HG03108 (cell line): ENCODE measurements at regions not wholly inside any gene's neighbourhood (a gene's known extent, or its start where the extent isn't known, plus 50 kb on each side); places are given as distances from the start of the nearest gene placed in this dataset.
A peak's percentile ranks its signal among the peaks of the same experiment; 100 is the strongest.

Experiments
- ATAC-seq: cut with Tn5 transposase; IDR thresholded peaks from one replicate; pipeline ENCODE4 v1.9.1; 2021; ENCODE audit warnings: moderate library complexity; ENCODE audit not compliant: unreplicated experiment

DNA sequence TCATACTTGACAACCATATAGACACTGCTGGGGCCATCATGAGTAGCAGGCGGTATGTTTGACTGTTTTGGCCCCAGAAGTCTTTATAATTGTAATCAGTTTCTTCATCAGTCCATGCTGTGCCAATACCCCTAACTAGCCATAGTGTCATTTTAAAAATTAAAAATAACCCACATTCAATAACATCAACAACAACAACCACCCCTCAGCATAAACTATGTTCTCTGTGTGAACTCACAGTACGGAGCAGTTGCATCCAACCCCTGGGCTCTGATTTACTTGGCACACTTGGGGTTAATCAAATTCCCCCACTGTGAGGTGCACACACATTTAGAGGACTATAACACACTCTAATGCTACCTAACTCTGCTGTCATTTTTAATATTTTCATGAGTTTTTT, 553.7 kb downstream of the USP25 start:
- ATAC-seq = no peak

DNA sequence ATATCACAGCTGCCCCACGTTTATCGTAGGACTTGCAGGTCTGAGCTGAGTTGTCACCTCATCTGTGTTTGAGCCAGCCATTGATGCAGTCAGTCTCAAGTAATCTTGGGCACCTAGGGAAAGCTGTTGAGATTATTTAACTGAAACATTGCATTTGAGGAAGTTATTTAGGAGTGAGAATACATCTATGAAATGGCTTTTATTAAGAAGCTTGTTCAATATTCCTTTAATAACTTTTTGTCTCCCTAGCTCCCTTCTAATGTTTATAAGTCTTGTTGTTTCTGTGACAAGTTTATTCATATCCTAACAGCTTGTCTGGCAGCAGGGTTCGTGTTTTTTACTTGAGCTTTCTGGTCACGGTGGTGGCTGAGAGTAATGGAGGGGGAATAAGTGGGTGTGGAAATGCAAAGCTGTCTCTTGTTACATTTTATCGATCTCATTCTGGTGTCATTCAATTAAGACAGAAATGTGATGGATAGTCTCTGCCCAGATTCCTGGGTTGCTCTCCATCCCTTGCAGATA, 555.9 kb downstream of the USP25 start:
- no peak for ATAC-seq

DNA sequence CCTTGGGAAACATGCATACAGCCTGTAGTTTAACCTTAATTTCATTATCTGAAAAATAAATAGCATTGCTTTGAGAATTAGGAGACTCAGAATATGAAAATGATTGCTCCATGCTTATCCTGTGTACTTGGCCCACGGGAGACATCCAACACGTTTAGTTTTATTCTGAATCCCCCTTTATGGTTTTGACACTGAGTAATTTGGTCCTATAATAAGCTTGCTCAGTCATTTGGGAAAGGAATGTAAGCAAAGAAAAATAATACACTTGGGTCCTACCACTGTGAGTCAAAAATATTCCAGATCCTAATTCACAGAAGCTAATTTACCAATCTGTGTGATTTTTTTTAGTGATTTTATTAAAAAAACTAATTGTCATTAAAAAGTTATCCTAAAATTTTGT, 557.3 kb downstream of the USP25 start:
- no peak for ATAC-seq

DNA sequence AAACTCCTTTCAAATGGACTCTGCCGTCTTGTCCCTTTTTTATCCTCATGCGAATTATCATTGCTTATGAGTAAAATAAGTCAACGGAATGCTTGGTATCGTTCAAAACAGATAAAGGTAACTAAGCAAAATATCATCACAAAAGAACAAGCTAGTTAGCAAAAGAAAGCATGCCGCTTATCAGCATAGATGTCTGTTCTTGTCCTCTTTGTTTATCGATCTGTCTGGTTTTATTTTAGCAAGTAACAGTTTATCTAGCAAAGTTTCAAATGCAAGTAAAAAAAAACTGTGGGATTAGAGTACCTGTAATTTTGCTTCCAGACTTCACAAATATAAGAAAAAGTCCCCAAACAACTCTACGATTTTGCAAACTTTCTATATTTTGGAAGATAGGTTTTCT, 561.5 kb downstream of the USP25 start:
- no peak for ATAC-seq

DNA sequence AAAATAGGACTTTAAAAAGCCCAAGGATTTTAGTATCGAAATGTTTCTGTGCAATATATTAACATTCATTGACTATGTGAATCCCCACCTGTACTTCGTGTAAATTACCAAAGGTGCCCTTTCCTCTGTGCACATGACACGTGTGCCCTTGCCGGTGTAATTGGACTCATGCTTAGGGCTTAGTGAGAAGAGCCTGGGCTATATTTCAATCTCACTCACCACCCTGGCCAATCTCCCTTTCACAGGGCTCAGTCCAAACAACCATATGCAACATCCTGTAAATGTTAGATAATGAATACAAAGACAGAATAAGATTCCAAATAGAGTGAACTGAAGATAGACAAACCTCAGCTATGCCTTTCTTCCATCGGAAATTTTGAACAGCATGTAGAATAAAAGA, 564.3 kb downstream of the USP25 start:
- ATAC-seq = no peak

DNA sequence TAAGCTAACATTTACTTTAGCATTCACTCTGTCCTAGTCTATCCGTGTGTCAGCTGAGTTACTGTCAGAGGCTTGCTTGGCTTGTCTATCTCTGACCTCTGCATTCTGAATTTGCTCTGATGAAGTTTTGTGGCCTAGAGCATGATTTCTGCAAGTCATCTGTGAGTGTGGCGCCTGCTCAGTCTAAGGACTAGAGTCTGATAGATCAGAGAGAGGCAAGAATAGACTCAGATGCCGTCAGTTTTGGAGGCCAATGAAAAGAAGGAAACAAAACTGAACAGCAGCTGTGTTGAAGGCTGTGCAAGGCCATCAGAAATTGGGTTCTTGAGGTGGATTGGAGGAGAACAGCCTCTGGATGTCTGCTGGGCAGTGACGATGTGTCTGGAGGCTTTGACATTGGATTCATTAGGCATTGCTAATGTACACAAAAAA, 573.1 kb downstream of the USP25 start:
- no peak for ATAC-seq

DNA sequence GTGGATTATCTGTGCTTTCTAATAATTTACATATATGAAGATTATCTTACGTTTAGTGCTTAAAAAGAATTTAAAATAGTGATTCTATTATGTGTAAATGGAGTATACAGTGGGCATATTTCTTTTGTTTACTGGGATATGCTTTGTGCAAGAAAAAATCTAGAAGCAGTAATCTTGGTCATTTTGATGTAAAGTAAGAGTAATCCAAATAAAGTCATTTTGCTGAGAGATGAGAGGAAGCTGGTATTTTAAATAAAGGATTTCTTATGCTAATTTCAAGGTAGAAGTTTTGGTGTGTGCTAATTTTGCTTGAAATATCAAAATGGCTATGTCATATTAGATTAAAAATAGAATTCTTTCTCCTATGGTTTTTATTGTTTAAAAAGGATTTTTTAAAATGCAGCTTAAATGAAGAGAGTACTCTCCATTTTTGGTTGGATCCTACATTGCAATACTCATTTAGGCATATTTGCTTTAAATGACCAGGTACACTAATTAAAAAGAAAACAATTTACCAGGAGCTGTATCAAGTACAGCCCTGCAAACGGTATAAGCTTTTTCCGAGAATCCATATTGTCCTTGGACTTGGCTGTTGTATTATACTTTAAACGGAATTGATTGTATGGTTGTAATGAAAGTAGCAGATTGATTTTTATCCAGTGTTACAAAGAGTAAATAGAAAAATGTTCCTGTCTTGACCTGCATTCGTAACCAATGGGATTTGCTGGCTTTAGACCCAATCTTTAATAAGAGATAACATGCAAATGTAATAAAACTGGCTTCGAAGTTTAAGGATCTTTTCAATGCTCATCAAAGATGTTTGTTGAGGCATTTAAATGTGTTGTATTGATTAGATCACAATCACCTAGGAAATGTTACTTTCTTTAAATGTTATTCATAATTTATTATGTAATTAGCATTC, 574.7 kb downstream of the USP25 start:
- no peak for ATAC-seq

DNA sequence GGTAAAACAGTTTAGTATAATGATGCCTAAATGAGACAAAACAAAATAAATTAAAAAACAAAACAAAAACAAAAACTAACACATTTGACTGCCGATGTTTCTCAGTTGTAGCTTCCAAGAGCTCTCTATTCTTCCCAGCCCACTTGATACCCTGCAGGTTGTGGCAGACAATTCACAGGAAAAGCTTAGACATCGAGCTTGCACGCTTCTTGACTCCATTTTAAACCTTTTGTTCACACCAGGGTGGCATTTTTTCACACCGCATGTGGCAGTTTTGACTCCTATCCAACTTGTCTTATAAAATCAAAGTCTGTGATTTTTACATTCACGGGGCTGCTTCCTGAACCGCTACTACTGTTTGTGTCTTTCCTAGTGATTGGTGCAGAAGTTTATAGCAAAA, 575.9 kb downstream of the USP25 start:
- ATAC-seq = no peak

DNA sequence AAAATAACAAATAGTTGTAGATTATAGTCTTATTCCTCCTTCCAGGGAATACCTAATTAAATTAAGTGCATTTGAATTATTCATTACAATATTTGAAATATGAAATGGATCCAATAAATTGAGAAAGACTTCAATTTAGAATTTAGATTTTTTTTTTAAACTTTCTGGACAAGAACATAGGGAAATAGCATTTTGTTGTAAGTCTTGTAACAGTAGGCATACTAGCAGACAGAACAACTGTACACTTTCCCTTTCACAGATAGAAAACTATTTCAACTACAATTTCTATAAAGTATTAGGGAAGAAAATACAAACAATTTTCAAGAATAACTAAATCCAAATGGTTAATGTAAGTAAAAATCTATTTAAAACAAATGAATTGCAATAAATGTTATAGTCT, 577.5 kb downstream of the USP25 start:
- no peak for ATAC-seq

DNA sequence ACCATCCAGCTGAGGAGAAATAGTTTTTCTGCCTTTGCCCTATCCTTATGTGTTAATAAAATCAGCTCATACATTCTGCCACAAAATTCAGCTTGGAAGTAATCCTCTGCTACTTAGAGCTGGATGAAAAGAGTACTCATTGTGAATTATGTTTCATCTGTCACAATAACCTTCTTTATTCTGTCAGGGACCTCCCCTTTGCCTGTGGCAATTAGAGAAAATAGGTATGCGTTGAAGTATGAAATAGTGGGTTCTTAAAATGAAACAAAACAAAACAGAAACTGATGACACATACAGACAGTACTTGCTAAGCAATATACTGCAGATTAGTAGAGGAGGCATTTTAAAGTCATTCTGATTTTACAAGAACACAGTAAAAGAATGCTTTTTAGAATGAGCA, 578.5 kb downstream of the USP25 start:
- ATAC-seq = no peak

DNA sequence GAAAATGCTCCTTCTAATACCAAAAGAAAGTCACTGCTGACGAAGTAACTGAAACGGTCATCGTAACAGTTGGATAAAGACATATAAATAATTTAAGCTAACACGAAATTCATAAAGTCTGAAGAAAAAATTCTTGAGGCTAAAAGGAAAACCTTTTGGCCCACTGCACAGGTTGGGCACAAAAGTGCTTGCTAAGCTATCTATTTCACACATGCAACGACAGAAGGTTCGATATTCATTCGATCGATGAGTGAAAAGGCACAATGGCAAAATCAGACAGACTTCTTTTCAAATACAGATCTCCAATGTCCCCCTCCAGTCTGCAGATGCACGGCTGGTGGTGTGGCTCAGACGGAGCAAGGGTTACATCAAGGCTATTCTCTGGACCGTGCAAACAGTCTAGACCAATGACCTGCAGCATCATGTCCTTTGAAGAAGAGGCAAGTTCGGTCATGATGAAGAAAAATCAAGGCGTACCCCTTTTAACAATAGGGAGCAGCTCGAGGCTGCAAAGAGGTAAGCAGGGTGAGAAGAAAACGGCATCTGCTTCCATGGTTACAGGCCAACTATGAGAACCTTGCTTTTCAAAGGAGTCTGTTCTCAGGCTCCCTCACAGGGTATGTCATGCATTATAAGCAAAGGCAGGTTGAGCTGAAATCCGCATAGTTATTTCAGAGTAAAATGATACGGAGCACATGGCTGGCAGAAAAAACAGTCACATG, 579.6 kb downstream of the USP25 start:
- no peak for ATAC-seq

DNA sequence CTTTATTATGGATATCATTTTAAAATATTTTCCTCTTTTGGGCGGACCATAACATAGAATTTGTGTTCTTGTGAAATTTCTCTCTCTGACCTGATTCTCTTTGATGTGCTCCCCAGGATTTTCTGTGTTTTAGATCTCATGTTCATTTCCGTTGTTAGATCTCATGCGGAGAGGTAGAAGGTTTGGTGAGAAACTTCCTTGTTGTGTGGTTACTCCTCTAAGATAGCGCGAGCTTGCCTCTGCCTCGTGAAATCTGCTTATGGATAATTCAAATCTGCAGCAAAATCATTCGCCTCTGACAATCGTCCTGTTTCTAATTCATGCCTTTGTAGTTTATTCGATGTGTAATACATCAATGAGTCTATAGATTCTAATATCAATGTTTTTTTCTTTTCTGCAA, 580.4 kb downstream of the USP25 start:
- no peak for ATAC-seq

DNA sequence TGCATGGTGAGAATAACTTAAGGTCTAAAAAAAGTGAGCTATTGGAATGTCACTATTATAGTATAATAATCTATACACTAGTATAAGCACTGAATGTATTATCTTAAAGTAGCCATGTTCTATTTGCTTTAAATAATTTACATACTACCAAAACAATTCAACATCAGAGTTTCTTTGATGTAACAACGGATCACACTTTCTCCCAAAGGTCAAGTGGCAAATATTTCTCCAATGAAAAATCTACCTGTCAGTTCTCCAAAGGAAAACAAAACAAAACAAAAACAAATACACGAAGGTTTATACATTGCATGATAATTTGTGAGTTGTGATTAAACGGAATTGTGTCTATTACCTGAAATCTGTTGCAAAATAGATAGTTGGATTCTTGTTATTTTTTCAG, 581.4 kb downstream of the USP25 start:
- ATAC-seq = no peak

DNA sequence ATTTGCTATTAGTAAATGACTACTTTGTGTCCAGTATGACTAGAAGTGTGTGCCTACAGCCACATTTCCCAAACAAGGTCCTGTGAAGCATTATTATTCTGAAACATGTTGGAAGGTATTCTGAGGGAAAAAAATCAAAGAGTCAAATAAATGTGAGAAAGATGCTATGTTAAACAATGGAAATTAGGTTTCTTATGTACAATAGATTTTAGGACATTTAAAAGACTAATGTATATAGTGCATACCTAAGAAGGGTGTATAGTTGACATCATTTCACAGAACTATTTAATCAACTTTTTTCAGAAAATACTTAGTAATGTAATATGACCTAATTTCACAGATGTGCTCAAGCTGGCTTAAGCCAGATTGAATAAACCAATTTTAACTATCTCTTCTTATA, 582.5 kb downstream of the USP25 start:
- no peak for ATAC-seq

DNA sequence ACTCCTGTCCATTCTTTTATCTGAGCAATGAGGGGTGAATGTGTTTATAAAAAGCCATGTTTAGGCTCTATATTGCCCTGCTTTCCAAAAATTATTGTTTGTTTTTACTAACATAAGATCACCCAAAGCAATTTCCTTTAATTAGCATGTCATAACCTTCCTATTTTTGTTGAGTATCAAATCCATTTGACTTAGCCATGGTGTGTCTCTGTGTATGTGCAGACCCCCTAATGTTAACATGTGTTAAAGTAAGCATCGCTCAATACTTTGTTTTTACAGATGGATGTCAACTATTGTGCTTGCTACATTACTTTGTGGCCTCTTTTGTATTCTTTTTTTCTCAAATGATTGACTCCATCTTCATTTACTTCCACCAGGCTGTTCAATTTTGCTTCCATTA, 585.4 kb downstream of the USP25 start:
- ATAC-seq = no peak

DNA sequence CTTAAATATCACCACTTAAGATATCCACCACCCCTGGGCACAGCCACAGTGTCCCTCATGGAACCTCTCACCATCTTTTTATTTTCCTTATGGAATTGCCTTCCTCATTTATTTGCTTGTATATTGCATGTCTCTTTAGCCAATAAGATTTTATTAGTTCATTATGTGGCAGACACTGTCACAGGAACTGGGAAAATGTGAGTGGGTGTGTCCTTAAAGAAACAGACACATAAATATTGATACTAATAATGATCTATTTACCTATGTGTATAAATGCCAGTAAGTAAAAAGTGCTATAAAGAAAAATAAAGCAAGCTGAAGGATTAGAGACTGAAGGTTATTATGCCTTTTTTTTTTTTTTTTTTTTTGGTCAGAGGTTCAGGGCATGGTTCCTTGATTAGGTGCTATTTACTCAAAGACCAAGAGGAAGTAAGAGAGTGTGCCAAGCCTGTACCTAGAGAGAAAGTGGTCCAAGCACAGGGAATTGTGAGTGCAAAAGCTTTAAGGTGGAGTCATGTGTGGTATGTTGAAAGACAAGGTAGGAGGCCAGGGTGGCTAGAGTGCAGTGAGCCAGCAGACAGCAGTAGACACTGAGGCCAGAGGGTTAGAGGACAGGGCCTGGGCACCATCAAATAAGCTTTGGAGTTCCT, 589.0 kb downstream of the USP25 start:
- ATAC-seq = no peak

DNA sequence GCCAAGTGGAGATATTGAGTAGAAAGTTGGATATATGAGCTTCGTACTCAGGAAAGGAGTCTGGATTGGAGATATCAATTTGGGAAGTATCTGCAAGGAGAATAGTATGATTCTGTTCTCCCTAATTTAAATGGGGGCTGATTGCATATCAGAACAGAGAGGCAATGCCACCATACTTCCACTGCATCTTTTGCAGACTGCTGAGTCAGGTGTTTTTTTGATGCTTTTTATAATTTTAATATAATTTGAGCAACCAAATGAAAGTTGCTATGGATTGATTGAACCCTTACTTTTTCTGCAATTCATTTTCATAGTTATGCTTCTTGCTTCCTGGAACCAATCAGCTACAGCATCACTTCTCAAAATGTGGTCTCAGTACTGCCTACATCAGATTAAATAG, 590.3 kb downstream of the USP25 start:
- ATAC-seq = no peak

DNA sequence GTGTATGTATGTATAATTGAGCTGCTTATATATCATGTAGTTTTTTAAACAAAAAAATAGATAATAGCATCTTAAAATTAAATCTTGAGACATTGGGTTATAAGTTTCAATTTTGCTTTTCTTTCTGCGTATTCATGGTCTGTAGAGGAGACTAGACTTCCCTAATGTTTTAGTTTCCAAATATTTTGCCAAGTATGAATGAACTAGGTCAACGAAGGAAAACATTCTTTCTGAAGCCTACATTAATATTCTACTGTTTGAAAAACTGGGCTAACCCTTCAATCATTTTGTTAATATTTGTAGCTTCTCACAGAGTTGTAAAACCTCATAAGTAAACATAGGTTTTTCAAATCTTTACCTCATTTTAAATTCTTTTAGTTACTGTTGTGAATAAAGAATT, 592.7 kb downstream of the USP25 start:
- ATAC-seq = no peak

DNA sequence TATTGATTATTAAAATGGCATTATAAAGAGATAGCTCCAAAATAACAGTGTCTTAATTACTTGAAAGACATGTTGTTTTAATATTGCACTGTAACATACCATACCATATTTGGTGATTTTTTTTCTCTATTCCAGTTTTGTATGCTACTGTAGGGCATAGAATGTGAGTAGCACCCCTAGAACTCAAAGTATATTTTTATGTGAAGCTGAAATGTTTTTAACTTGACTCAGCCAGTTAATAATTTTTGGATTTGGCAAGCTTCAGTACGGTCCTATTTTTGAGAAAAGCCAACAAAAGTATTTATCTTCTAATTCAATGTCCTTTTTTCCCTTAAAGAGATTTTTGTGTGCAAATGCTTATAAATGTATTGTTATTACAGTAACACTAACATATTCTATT, 593.8 kb downstream of the USP25 start:
- ATAC-seq = no peak

DNA sequence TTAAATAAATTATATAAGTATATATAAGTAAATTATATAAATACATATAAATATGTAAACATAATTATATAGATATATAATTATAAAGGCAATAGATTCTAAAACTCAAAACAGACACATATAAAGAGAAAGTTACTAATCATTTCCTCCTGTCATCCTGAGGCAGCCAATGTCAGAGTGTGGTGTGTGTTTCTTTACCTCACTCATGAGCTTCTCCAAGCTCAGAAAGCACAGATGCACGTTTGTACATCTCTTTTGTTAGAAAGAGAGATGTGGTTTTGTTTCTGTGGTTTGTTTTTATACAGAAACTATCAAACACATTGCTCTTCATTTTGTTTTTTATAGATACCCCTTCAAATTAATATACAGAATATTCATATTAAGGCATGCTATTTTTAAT, 594.8 kb downstream of the USP25 start:
- no peak for ATAC-seq

DNA sequence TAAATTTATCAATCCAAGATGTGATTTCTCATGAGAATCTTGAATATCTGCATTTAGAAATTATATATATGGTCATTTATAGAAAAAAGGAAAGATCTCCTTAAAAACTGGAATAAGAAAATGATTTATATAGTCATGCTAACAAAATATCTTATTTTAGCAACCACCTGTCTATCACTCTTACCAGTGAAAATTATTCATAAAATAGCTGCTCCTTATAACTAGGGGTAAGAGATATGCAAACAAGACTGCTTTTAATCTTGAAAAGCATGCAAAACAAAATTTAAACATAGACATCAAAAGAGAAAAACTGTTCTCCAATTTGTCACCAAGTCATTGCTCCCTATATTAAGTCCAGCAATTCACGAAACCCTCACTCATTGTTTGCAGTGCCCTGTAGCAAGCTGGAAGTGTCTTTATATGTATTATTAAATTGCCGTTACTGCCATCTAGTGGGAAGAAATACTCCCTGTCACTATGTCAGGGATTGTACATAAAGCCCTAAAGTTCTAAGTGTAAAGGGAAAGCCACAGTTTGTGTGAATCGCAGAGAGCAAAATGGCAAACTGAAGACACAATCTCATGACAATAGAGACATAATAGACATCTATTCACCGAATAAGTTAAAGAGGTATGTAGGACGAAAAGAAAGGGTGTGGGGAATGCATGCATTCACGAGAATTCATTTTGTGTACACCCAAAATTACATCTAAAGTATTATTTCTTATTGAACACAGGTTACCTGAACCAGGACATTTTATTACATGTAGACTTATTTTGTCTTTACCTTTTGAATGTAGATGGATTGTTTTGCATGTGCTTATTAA, 600.5 kb downstream of the USP25 start:
- peak; percentile 52 for ATAC-seq
